Stimulated activated CD4-positive, alpha-beta T cell treated with anti-CD3 and anti-CD28 coated beads, Interleukin-4, amount 100 ng/mL, for 24 hours (primary cell): ENCODE measurements at regions not wholly inside any gene's neighbourhood (a gene's known extent, or its start where the extent isn't known, plus 50 kb on each side); places are given as distances from the start of the nearest gene placed in this dataset.

Source experiments
- DNase-seq: peaks from one replicate; pipeline ENCODE4 v3.0.0-alpha.2; 2020

DNA sequence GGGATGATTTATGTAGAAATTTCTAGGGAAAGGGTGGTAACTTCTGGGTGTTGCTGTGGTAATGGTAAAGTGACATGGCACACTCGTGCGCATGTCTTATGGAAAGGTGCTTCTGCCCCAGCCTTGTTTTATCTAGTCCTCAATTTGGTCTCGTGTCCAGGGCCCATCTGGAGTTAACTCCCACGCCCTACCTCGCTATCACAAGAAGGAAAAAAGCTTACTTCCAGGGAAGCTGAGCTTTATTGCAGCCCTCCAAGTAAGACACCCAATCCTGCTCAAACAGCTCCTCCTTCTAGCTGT, 611.8 kb downstream of the TNS3 start:
- no peak for DNase-seq

- no peak for DNase-seq
These were observed 612.4 kb downstream of the TNS3 start for GRCh38 chr7:46969303-46970130.

GRCh38 chr7:46968003-46968402, 613.9 kb downstream of the TNS3 start:
- DNase-seq = no peak

GRCh38 chr7:46963719-46964118, 618.2 kb downstream of the TNS3 start:
- no peak for DNase-seq

- no peak for DNase-seq
These were observed 620.9 kb downstream of the TNS3 start for GRCh38 chr7:46960970-46961369.

DNA sequence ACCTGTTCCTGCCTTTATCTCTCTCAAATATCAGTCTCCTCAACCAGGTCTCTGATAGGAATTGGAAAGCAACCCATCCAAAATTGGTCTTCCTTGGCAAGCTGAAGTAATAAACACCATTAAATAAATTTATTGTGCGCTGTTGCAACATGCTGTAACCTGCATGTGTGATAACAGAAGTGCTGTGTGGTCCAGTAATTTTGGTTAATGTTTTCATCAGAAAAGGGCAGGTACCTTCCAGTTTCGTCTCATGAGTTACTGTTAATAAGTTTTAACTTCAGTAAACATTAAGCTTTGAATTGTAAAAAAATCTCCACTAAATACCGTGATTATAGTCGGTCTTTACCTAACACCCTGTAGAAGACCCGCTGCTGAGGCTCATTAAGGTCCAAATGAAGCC, 624.7 kb downstream of the TNS3 start:
- no peak for DNase-seq

DNA sequence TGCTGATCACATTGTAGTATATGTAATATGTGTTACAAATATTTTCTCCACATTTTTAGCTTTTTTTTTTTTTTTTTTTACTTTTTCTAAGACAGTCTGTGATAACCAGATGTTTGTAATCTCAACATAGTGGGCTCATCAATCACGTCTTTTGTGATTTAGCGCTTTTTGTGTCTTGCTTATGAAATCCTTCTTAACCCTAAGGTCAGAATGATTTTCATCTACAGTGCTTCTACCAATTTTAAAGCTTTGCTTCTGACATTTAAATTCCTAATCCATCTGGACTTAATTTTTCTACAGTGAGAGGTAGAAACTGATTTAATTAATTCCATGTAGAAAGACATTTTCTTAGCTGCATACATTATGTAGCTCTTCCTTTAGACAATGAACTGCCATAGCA, 626.4 kb downstream of the TNS3 start:
- no peak for DNase-seq

- DNase-seq = no peak
These were observed 627.7 kb downstream of the TNS3 start for GRCh38 chr7:46954181-46954580.

GRCh38 chr7:46953008-46953407, 628.9 kb downstream of the TNS3 start:
- no peak for DNase-seq

- no peak for DNase-seq
These were observed 632.5 kb downstream of the TNS3 start for GRCh38 chr7:46949270-46949931.

DNA sequence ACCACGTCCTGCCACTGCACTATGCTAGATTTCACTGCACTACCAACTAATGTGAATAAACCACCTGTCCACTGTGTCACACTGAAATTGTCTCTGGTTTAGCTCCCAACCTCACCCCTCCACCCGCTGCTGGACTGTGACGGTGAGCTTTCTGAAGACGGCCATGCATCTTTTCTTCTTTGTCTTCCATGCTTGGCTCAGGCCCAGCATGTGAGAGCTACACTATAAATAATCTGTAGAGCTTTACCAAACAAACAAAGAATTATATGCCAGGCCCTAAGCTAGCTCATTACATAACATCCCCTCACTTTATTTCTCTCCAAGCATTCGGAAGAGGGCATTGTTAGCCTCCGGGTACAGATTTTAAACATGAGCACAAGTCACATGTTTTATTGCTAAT, 633.2 kb downstream of the TNS3 start:
- no peak for DNase-seq

- DNase-seq = no peak
These were observed 636.6 kb downstream of the TNS3 start for GRCh38 chr7:46945328-46945727.

DNA sequence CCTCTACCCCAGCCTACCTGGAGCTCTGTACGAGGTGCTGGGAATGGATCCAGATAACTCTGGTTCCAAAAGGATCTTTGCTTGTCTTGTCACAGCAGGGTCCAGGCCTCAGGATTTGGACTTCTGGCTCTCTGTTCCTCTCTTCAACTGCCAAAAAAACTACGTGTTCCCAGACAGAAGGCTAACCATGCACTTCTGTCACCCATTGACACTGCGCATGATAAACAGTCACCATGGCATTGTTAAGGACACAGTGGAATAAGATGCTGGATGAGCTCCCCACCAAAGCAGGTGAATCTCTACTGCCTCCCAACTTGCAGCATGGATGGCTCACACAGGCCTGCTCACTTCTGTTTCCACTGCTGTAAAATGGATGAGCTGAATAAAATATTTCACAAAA, 637.9 kb downstream of the TNS3 start:
- no peak for DNase-seq

DNA sequence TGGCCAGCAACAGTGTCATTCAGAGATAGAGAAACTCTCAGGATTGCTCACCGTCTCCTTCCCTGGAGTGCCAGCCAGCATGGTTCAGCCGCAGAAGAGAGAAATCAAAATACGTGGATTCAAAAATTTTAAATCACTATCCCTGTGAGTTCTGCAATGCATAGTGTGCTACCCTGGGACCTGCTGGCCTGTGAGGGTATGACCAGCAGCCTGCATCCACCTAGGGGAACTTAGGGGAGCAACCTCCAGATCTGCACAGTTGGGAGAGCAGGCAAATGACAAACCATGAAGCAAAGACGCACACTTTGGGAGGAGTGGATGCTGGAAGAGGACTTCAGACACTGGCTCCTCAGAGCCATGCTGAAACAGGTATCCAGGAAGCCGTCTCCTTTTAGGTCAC, 639.3 kb downstream of the TNS3 start:
- DNase-seq = no peak

DNA sequence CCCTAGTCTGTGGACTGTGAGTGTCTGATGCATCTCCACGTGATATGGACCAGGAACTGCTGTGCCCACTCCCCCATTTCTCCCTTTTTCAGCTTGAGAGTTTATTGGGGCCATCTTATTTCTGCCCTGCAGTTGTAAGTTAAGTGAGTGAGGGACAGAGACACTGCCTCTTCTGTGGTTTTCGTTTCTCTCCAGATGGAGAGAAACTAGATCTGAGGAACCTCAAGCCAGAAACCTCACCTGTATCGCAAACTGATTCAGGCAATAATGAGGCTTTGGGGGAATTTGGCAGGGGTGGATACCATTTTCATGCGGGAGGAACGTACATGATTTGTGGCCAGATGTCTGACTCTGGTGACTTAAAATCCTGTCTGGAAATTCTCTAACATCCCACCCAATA, 641.7 kb downstream of the TNS3 start:
- DNase-seq = no peak

DNA sequence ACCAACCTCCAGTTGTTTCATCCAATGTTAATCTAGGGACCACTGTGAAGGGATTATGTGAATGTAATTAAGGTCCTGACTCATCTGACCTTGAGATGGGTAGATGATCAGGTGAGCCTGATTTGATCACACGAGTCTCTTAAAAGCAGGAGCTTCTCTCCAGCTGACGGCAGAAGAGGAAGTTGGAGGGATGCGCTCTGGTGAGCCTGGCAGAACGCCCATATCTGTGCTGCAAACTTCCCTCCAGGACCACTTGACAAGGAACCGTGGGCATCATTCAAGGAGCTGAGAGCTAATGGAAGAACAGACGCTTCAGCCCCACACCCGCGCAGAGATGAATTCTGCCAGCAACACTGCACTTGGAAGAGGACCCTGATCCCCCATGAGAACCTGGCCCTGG, 642.4 kb downstream of the TNS3 start:
- DNase-seq = no peak

DNA sequence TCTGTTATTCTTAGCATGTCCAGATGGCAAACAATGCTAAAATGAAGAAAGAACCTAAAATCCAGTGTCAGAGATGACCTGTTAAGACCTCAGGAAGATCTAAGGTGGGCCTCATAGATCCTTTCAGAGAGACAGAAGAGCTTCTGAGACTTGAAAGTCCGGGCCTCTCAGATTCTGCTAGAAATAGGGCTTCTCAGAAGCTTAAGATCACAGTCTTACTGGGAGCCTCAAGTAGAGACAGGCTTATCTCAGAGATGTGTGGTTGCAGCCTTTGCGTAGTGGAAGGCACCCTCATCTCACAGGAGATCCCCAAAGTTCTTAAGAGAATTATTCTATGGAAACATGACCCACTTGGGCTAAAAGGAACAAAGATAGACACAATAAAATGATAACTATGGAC, 642.8 kb downstream of the TNS3 start:
- DNase-seq = no peak

DNA sequence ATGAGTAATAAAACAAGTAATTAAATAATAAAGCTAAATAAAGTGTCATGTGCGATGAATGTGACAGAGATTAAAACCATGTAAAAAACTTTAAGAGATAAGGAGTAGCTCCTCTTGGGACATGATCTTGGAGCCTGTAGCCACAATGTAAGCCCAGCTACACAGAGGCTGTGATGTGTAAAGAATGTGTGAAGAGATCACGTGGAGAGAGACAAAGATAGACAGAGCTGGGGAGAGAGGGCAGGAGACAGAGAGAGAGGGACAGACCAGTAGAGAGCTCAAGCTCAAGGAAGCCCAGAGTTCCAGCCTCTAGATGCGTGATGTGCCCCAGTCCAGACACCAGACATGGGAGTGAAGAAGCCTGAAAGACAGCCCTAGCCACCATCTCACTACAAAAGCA, 644.1 kb downstream of the TNS3 start:
- DNase-seq = no peak

GRCh38 chr7:46934198-46934825, 647.6 kb downstream of the TNS3 start:
- no peak for DNase-seq

GRCh38 chr7:46933596-46933995, 648.3 kb downstream of the TNS3 start:
- DNase-seq = no peak

DNA sequence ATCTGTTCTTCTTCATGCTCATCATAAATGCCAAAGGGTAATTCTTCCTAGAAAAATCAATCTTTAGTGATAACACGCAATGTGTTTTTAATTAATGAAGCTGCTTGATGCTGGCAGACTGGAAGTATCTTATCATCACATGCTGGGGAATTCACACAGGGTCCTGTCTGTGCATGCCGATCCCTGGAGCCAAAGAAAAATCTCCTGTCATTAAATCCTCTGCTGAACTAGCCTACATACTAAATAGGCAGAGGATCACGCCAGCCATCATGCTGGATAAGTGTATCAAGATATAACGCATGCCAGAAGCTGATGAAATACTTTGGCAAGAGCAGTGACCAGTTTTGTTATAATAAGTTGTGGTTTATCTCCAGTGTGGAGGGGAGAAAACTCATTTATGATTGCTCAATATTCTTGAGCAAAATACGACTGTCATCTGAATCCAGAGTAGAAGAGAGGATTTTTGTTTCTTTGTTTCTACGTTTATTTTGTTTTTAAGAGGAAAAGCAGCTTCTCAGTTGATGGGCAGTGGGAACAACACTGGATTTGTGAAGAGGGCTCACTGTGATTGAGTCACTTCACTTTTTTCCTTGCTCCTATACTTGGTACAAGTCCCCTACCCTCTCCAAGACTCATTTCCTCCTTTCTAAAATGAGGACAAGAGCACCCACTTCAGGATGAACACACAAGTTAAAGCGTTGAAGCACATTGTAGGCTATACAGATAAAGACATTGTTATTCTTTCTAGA, 649.1 kb downstream of the TNS3 start:
- DNase-seq = no peak

GRCh38 chr7:46932306-46932675, 649.6 kb downstream of the TNS3 start:
- DNase-seq = no peak

DNA sequence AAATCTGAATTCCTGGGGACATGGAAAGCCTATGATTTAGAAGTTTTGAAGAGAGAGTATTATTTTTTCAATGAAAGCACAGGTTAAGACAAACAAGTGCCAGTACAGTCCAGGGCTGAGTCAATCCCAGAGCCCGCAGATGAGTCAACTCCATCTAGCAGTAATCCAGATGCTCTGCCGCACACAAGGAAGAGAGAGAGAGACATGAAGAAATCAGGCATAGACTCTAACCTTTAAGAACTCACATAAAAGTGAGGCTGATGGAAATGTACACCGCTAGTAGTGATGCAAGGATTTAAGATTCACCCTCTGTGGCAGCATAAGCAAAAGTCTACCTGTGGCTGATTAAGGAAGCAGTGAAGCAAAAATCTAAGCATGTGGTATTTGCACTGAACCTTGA, 651.5 kb downstream of the TNS3 start:
- no peak for DNase-seq

- no peak for DNase-seq
These were observed 652.6 kb downstream of the TNS3 start for GRCh38 chr7:46929359-46929758.
